Colon (tissue), 2 donors: ENCODE measurements at regions not wholly inside any gene's neighbourhood (a gene's known extent, or its start where the extent isn't known, plus 50 kb on each side); places are given as distances from the start of the nearest gene placed in this dataset.

Source experiments
- FAIRE-seq: peaks from 2 replicates; lab custom pipeline; 2012; peaks lifted over from hg19 to GRCh38; lab: Jason Lieb, UNC
- donor health status: control.
- donor health status: control.

GRCh38 chr1:187091666-187092065 lies 262.9 kb downstream of the PLA2G4A start:
- no peak for FAIRE-seq

GRCh38 chr1:187092104-187092503 lies 263.4 kb downstream of the PLA2G4A start:
- no peak for FAIRE-seq

GRCh38 chr1:187096689-187097088 lies 267.9 kb downstream of the PLA2G4A start:
- no peak for FAIRE-seq

GRCh38 chr1:187110351-187110750 lies 281.6 kb downstream of the PLA2G4A start:
- no peak for FAIRE-seq

GRCh38 chr1:187114792-187115191 lies 286.0 kb downstream of the PLA2G4A start:
- FAIRE-seq, result no peak

DNA sequence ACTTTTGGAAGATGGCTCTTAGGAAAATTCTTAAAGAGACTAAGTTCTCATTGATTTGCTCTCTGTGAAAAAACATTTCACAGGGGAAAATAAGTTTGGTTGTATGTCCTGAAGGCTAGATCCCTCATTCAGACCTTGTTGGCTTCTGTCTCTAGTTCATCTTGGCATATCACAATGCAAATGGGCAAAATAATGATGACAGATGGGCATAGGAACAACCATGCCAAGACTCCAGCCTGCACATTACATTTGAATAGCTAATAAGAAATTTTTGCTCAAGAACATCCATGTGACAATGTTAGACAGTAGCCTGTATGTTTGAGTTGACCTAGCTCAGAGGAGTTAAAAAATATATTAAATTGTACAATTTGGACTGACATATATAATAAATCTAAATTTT lies 292.9 kb downstream of the PLA2G4A start:
- no peak for FAIRE-seq

- FAIRE-seq, result no peak
These were observed 293.8 kb downstream of the PLA2G4A start for GRCh38 chr1:187122566-187122965.

DNA sequence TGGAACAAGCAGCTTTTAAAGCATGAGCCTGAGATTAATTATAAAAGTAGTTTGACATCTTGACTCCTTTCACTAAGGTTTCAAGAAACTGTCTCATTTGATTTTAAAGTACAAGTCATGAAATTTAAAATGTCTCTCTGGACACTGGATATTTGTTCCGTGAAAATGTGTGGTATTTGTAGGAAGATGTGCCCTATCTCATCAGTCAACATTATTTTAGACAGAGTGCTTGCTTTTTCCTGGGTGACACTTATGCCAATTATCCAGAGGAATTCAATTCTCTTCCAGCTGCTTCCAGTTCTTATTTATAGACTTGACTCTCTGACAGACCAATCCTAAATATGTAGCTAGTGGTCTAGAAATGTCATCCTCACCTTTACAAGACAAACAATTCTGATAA lies 300.4 kb downstream of the PLA2G4A start:
- FAIRE-seq, result no peak

DNA sequence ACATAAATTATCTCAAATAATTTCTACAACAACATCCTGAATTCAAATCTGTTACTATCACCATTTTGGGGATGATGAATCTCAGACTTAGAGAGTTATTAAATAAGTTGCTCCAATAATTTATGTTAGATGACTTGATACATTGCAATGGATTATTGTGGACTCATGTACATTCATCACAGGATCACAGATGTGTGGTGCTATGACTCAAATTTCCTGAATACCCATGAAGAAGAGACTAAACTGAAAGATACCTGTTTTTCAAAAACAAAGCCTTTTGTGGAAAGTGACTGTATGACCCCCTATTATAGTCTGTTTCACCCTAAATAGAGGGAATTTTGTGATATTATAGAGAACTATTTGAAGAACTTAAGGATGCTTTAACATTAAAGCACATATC lies 315.0 kb downstream of the PLA2G4A start:
- FAIRE-seq, result no peak

GRCh38 chr1:187146388-187146787 lies 317.6 kb downstream of the PLA2G4A start:
- FAIRE-seq, result no peak

DNA sequence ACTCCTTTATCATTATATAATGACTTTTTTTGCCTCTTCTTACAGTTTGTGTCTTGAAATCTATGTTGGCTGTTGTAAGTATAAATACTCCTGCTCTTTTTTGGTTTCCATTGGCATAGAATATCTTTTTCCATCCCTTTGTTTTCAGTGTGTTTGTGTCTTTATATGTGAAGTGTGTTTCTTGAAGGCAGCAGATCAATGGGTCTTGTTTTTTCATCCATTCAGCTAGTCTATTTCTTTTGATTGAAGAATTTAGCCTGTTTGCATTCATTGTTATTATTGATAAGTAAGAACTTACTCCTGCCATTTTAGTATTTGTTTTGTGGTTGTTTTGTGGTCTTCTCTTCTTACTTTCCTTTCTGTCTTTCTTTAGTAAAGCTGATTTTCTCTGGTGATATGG lies 322.8 kb downstream of the PLA2G4A start:
- no peak for FAIRE-seq

- FAIRE-seq, result no peak
These were observed 324.3 kb downstream of the PLA2G4A start for GRCh38 chr1:187153047-187153446.

GRCh38 chr1:187157115-187157514 lies 328.4 kb downstream of the PLA2G4A start:
- FAIRE-seq, result no peak

DNA sequence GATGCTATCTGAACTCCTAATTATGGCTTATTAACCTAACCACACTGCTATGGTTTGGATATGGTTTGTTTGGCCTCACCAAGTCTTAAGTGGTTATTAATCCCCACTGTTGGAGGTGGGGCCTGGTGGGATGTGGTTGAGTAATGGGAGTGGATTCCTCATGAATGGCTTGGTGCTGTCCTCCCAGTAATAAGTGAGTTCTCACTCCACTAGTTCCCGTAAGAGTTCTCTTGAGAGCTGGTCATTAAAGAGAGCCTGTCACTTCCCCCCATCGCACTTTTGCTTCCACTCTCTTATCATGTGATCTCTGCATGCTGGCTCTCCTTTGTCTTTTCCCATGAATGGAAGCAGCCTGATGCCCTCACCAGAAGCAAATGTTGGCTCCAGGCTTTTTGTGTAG lies 328.8 kb downstream of the PLA2G4A start:
- FAIRE-seq, result no peak

- FAIRE-seq, result no peak
These were observed 338.8 kb downstream of the PLA2G4A start for GRCh38 chr1:187167555-187167954.

DNA sequence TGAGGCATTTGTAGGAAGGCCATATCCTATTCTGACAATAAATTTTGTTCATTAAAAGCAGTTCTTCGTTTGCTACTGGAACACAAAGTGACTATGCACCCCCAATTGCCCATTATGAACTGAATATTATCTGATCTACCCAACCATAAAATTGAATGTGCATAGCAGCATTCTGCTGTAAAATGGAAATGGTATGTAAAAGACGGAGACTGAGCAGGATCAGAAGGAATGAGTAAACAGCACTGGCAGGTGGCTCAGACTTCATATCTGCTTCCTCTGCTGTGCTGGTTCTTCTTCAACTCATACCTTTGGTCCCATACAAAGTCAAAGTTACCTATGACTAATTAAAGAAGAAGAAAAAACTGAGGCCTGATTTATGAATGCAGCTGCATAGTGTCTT lies 339.5 kb downstream of the PLA2G4A start:
- FAIRE-seq, result no peak

DNA sequence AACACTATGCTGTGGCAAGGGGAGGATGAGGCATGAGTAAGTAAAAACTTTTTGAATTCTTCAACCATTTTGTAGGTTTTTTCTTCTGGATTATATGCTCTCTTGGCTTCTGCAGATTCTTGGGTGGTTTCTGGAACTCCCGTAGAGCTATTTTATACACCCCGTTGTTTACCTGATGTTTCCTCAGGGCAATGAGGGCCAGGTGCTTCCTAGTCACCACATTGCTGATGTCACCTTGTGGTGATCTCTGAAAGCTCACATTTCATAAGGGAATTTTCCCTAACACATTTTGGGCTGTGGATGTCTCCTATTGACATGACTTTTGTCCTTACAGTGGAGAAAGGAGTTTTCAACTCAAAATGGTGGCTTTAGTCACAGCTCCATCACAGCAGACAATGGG lies 356.6 kb downstream of the PLA2G4A start:
- FAIRE-seq, result no peak

GRCh38 chr1:187197685-187198084 lies 368.9 kb downstream of the PLA2G4A start:
- peak; percentile 47 for FAIRE-seq

GRCh38 chr1:187203257-187203656 lies 374.5 kb downstream of the PLA2G4A start:
- no peak for FAIRE-seq

DNA sequence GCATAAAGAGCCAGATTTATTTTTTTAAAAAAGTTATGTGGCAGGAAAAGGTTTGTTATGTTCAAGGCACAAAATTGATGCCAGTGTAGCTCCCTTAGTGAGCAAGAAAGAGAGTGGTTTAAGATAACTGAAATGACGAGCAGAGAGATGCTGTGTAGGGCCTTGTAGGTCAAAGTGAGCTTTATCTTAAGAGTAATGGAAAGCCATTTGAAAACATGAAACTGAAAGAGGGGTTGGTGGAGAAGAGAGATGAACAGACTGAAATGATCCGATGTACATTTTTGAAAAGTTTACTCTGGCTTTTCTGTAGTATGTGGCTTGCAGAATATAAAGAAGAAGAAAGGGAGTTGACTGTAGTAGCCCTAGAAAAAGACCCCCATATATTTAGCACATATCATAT lies 383.6 kb downstream of the PLA2G4A start:
- no peak for FAIRE-seq

GRCh38 chr1:187226396-187226795 lies 397.6 kb downstream of the PLA2G4A start:
- FAIRE-seq, result no peak

DNA sequence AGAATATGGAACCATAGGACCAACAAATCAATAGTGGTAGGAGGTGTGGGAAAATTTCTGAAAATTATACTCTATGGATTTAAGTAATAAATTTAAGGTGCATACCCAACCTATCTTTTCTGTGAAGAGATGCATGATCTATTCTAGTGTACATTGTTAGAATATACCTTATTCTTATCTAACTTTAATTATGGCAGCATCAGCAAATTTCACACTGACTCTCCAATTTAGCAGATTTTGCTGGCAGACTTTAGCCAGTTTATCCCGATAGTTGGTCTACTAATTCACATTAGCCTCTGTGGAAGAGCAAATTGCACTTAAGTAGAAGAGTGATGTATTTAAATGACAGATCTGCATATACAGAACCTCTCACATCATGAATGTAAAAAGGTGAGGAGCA lies 400.0 kb downstream of the PLA2G4A start:
- FAIRE-seq, result no peak

GRCh38 chr1:187229496-187229895 lies 400.7 kb downstream of the PLA2G4A start:
- FAIRE-seq, result no peak

GRCh38 chr1:187234706-187235105 lies 406.0 kb downstream of the PLA2G4A start:
- no peak for FAIRE-seq

DNA sequence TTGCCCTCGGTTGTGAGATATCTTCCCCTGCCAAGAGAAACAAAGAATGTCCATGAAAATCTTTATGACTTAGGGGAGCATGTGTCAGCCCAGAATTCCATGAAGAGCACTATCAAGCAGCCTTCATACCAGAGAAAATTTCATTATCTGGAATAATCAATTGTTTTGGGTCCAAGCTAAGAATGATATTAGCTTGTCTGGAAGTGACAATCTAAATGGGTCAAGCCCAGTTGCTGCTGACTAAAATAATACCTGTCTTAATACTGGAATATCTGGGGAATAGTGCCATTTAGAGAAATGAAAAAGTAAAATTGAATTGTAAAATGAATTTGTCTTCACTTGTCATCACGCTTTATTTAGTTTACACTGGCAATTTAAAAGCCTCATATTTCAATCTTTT lies 407.4 kb downstream of the PLA2G4A start:
- FAIRE-seq, result no peak
